Stomach (tissue), 4 donors: ENCODE measurements at regions not wholly inside any gene's neighbourhood (a gene's known extent, or its start where the extent isn't known, plus 50 kb on each side); places are given as distances from the start of the nearest gene placed in this dataset.

Experiments used
- POLR2A ChIP-seq, 4 donors: fragments of 450-650 bp; IDR thresholded peaks; one replicate each; pipeline ENCODE4 v1.6.1; 2016; ENCODE audit warnings: antibody characterized with exemption in 4 of 4, control low read depth in 2 of 4, mild to moderate bottlenecking in 1 of 4, moderate library complexity in 1 of 4
- POLR2AphosphoS5 ChIP-seq, 3 donors: sonication (generic); formaldehyde crosslinking; IDR thresholded peaks; one replicate each; pipeline ENCODE4 v1.6.1; 2016; ENCODE audit warnings: antibody characterized with exemption in 3 of 3

DNA sequence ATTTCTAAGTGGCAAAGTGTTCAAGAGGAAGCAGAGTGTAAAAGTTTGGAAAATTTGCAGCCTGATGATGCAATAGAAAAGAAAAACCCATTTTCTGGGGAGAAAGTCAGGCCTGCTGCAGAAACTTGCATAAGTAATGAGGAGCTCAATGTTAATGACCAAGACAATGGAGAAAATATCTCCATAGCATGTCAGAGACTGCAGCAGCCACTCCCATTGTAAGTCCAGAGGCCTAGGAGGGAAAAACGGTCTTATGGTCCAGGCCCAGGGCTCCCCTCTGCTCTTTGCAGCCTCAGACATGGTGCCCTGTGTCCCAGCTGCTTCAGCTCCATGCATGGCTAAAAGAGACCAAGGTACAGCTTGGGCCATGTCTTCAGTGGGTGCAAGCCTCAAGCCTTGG is 96.6 kb upstream of the GMNC start:
- TF ChIP-seq POLR2AphosphoS5 (IDR thresholded peaks at IDR 0.05), result no peak
- no peak for TF ChIP-seq POLR2A (IDR thresholded peaks at IDR 0.05)
